ENCODE measurements at regions not wholly inside any gene's neighbourhood (a gene's known extent, or its start where the extent isn't known, plus 50 kb on each side); places are given as distances from the start of the nearest gene placed in this dataset.

DNA sequence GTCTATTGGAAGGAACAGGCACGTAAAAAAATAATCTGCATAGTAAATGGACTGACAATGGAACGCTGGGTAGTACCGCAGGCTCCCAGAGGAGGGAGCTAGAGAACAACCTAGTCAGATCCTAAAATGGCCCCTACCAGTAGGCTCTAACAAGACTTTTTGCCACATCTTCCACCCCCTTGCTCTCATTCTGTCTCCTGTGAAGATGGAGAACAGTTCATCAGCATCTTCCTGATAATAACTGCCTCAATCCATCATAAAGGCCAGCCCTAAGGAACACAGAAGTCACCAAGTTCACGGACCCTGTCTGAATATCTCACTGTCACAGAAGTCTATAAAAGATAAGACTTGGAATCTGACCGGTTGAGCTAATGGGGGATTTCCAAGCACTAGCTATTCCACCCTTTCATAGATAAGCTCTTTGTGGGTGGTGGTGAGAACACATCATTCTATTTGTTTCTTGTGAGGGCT, 133.4 kb downstream of the SLC1A3 start:
- peak; percentile 80 for DNase-seq (ENCODE audit: low spot score)
- Histone ChIP-seq H3K79me2 (ENCODE audit: low read depth) (no peaks in the 10 kb centered on the region), H3K4me2 (no peak overlapping the region), H3F3A (ENCODE audit: low read depth) (peaks cover 2% of the 10 kb centered on the region), H3K9me3 (ENCODE audit: low read depth) (no peaks in the 10 kb centered on the region), H3K9ac (no peak overlapping the region), H2AFZ (replicated peaks) (peak overlapping the region; percentile 90), H3K27ac (no peak overlapping the region), H4K20me1 (ENCODE audit: low read depth) (no peaks in the 10 kb centered on the region), H3K4me1 (no peaks in the 10 kb centered on the region), H3K27me3 (peaks cover 18% of the 10 kb centered on the region), H3K4me3 (no peak overlapping the region), H3K36me3 (no peaks in the 10 kb centered on the region)
- Mint-ChIP-seq H3K27me3 (ENCODE audit: insufficient read depth, low read depth) (peaks cover 16% of the 10 kb centered on the region), H3K9me3 (no peaks in the 10 kb centered on the region), H3K27ac (no peak overlapping the region), H3K4me1 (peaks cover 7% of the 10 kb centered on the region), H3K4me3 (no peak overlapping the region), H3K36me3 (no peaks in the 10 kb centered on the region)
- no peak for TF ChIP-seq EZH2phosphoT487 (IDR thresholded peaks at IDR 0.05)
- TF ChIP-seq, protein P1, sequence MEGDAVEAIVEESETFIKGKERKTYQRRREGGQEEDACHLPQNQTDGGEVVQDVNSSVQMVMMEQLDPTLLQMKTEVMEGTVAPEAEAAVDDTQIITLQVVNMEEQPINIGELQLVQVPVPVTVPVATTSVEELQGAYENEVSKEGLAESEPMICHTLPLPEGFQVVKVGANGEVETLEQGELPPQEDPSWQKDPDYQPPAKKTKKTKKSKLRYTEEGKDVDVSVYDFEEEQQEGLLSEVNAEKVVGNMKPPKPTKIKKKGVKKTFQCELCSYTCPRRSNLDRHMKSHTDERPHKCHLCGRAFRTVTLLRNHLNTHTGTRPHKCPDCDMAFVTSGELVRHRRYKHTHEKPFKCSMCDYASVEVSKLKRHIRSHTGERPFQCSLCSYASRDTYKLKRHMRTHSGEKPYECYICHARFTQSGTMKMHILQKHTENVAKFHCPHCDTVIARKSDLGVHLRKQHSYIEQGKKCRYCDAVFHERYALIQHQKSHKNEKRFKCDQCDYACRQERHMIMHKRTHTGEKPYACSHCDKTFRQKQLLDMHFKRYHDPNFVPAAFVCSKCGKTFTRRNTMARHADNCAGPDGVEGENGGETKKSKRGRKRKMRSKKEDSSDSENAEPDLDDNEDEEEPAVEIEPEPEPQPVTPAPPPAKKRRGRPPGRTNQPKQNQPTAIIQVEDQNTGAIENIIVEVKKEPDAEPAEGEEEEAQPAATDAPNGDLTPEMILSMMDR (IDR thresholded peaks at IDR 0.05): peak; percentile 89

DNA sequence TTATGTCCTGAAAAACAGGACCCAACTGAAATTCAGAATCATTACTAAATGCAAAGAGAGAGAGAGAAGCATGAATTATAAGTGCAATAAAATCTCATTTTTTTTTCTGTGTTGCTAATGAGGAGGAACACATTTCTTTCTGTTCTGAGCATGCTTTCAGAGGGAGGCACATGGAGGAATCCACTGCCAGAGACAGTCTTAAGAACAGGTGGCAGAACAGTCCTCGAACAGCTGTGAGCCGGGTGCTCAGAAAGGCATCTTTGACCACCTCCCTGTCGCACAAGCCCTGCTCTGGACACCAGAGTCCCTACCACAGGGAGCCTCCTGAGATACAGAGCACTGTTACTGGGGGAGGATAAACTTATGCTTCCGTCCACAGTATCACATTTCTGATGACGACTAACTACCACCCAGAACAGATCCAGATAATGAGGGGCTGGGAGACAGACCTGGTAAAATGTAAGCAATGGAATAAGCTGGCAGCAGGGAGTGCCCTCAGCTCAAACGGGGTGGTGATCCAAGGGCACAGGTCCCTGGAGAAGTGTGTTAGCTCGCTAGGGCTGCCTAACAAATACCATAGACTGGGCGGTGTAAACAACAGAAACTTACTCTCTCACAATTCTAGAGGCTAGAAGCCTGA, 134.0 kb downstream of the SLC1A3 start:
- no peak overlapping the region for H3K27ac Mint-ChIP-seq
- no peak overlapping the region for H3K4me3 ChIP-seq
- H3F3A ChIP-seq (ENCODE audit: low read depth): peaks cover 7% of the 10 kb centered on the region
- no peaks in the 10 kb centered on the region for H3K36me3 Mint-ChIP-seq
- H3K79me2 ChIP-seq (ENCODE audit: low read depth): no peaks in the 10 kb centered on the region
- TF ChIP-seq EZH2 (IDR thresholded peaks at IDR 0.05) (no peak), EZH2phosphoT487 (IDR thresholded peaks at IDR 0.05) (no peak)
- TF ChIP-seq, protein P1 (IDR thresholded peaks at IDR 0.05): no peak
- no peak overlapping the region for H3K9ac ChIP-seq
- peak overlapping the region; percentile 90 for H2AFZ ChIP-seq (replicated peaks)
- H3K36me3 ChIP-seq: no peaks in the 10 kb centered on the region
- peaks cover 19% of the 10 kb centered on the region for H3K27me3 Mint-ChIP-seq (ENCODE audit: insufficient read depth, low read depth)
- H3K4me1 Mint-ChIP-seq: peaks cover 10% of the 10 kb centered on the region
- no peak overlapping the region for H3K4me3 Mint-ChIP-seq
- DNase-seq (ENCODE audit: low spot score): no peak
- no peaks in the 10 kb centered on the region for H4K20me1 ChIP-seq (ENCODE audit: low read depth)
- no peaks in the 10 kb centered on the region for H3K9me3 Mint-ChIP-seq
- peaks cover 24% of the 10 kb centered on the region for H3K27me3 ChIP-seq
- no peak overlapping the region for H3K27ac ChIP-seq
- no peaks in the 10 kb centered on the region for H3K9me3 ChIP-seq (ENCODE audit: low read depth)
- no peak overlapping the region for H3K4me2 ChIP-seq
- no peaks in the 10 kb centered on the region for H3K4me1 ChIP-seq

DNA sequence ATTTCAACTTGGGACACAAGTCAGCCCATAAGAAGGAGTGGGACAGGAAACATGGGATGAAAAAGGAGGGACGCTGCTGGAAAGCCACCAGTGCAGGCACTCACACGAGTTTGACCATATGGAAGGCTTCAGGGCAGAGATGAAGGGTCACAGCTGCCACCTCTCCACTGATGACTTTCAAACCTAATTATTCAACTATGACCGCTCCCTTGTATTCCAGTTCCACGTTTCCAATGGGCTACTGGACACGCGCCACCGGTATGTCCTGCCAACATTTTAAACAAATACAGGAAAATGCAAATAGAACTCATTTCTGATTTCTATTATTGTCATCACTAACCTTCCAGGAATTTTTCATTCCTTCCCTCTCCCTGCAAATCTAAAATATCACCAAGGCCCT, 134.7 kb downstream of the SLC1A3 start:
- peaks cover 11% of the 10 kb centered on the region for H3F3A ChIP-seq (ENCODE audit: low read depth)

More for the DNA sequence above, 134.7 kb downstream of the SLC1A3 start:
- no peak overlapping the region for H3K4me2 ChIP-seq
- Mint-ChIP-seq H3K4me1 (peaks cover 10% of the 10 kb centered on the region), H3K4me3 (no peak overlapping the region), H3K27ac (no peak overlapping the region), H3K27me3 (ENCODE audit: insufficient read depth, low read depth) (peaks cover 22% of the 10 kb centered on the region), H3K36me3 (no peaks in the 10 kb centered on the region), H3K9me3 (no peaks in the 10 kb centered on the region)
- peaks cover 31% of the 10 kb centered on the region for H3K27me3 ChIP-seq
- no peak overlapping the region for H3K9ac ChIP-seq
- no peak for DNase-seq (ENCODE audit: low spot score)
- H3K36me3 ChIP-seq: no peaks in the 10 kb centered on the region
- no peaks in the 10 kb centered on the region for H4K20me1 ChIP-seq (ENCODE audit: low read depth)
- no peak overlapping the region for H2AFZ ChIP-seq (replicated peaks)
- no peaks in the 10 kb centered on the region for H3K79me2 ChIP-seq (ENCODE audit: low read depth)
- H3K4me1 ChIP-seq: no peaks in the 10 kb centered on the region
- TF ChIP-seq, protein P1 (IDR thresholded peaks at IDR 0.05): no peak
- no peak for TF ChIP-seq EZH2 (IDR thresholded peaks at IDR 0.05)
- H3K4me3 ChIP-seq: no peak overlapping the region
- no peak overlapping the region for H3K27ac ChIP-seq
- no peaks in the 10 kb centered on the region for H3K9me3 ChIP-seq (ENCODE audit: low read depth)
